DOHH2 (cell line): ENCODE measurements at regions not wholly inside any gene's neighbourhood (a gene's known extent, or its start where the extent isn't known, plus 50 kb on each side); places are given as distances from the start of the nearest gene placed in this dataset.

Experiments
- H3F3A ChIP-seq: fragments of 200-600 bp; sonication (generic), shearing (Covaris generic); 2 replicates; pipeline ENCODE4 v1.6.0; 2016; ENCODE audit warnings: antibody characterized with exemption, mild to moderate bottlenecking; ENCODE audit not compliant: control insufficient read depth, insufficient read depth
- H3K27ac ChIP-seq: fragments of 200-600 bp; sonication (generic); 2 replicates; pipeline ENCODE4 v1.5.1; 2014; ENCODE audit warnings: low read depth, mild to moderate bottlenecking, low read length, moderate library complexity
- H3K27me3 ChIP-seq: fragments of 200-600 bp; sonication (generic); 2 replicates; pipeline ENCODE4 v1.6.1; 2014; ENCODE audit warnings: mild to moderate bottlenecking, low read length, mixed read lengths; ENCODE audit not compliant: control insufficient read depth
- H3K36me3 ChIP-seq: fragments of 200-600 bp; sonication (generic); 2 replicates; pipeline ENCODE4 v1.6.1; 2014; ENCODE audit warnings: mild to moderate bottlenecking, low read length, moderate library complexity, mixed read lengths; ENCODE audit not compliant: control insufficient read depth
- H3K4me1 ChIP-seq: fragments of 200-600 bp; sonication (generic); 2 replicates; pipeline ENCODE4 v1.6.1; 2014; ENCODE audit warnings: mild to moderate bottlenecking, low read length, mixed read lengths; ENCODE audit not compliant: control insufficient read depth
- H3K4me2 ChIP-seq: fragments of 200-600 bp; sonication (generic); 2 replicates; pipeline ENCODE4 v1.6.0; 2014; ENCODE audit warnings: mild to moderate bottlenecking, low read length, moderate library complexity
- H3K4me3 ChIP-seq: fragments of 200-600 bp; sonication (generic); 2 replicates; pipeline ENCODE4 v1.5.1; 2014; ENCODE audit warnings: mild to moderate bottlenecking, low read length, mixed read lengths
- H3K79me2 ChIP-seq: fragments of 200-600 bp; sonication (generic); 2 replicates; pipeline ENCODE4 v1.6.1; 2014; ENCODE audit warnings: mild to moderate bottlenecking, low read length, mixed read lengths; ENCODE audit not compliant: control insufficient read depth
- H3K9me2 ChIP-seq: fragments of 200-600 bp; sonication (generic); replicated peaks from 2 replicates; pipeline ENCODE4 v1.6.1; 2014; ENCODE audit warnings: mild to moderate bottlenecking, low read length, mixed read lengths; ENCODE audit not compliant: control insufficient read depth
- H3K9me3 ChIP-seq: fragments of 200-600 bp; sonication (generic); 2 replicates; pipeline ENCODE4 v1.6.1; 2014; ENCODE audit warnings: antibody characterized with exemption, low read length, mixed read lengths; ENCODE audit not compliant: control insufficient read depth, insufficient read depth
- H4K20me1 ChIP-seq: fragments of 200-600 bp; sonication (generic); 2 replicates; pipeline ENCODE4 v1.6.0; 2014; ENCODE audit warnings: low read depth, mild to moderate bottlenecking, antibody characterized with exemption, low read length, moderate library complexity; ENCODE audit not compliant: control insufficient read depth, insufficient read depth
- CTCF ChIP-seq: fragments of 200-600 bp; sonication (generic); IDR thresholded peaks from one replicate; pipeline ENCODE4 v1.5.1; 2014; ENCODE audit warnings: antibody characterized with exemption, mild to moderate bottlenecking, low read depth, low read length; ENCODE audit not compliant: poor library complexity, severe bottlenecking
- EZH2phosphoT487 ChIP-seq: fragments of 200-600 bp; sonication (generic); IDR thresholded peaks from 2 replicates; pipeline ENCODE4 v1.6.1; 2017; ENCODE audit warnings: borderline replicate concordance, mild to moderate bottlenecking, antibody characterized with exemption, low read length, moderate library complexity, mixed read lengths

GRCh38 chr14:98548071-98548686 is 723.8 kb downstream of the BCL11B start:
- no peak overlapping the region for H3K4me2 ChIP-seq
- no peaks in the 10 kb centered on the region for H3K4me1 ChIP-seq
- TF ChIP-seq EZH2phosphoT487 = no peak
- no peak for TF ChIP-seq CTCF
- no peaks in the 10 kb centered on the region for H3F3A ChIP-seq
- no peaks in the 10 kb centered on the region for H3K9me3 ChIP-seq
- no peaks in the 10 kb centered on the region for H3K79me2 ChIP-seq
- no peaks in the 10 kb centered on the region; the same call in 1 of the 2 replicates for H3K9me2 ChIP-seq
- no peaks in the 10 kb centered on the region for H3K36me3 ChIP-seq
- H3K27ac ChIP-seq = no peak overlapping the region
- H3K27me3 ChIP-seq = no peaks in the 10 kb centered on the region
- H3K4me3 ChIP-seq = no peak overlapping the region
- H4K20me1 ChIP-seq = no peaks in the 10 kb centered on the region

- H3K27me3 ChIP-seq = no peaks in the 10 kb centered on the region
- no peak overlapping the region for H3K4me2 ChIP-seq
- no peaks in the 10 kb centered on the region for H3K79me2 ChIP-seq
- H3F3A ChIP-seq = no peaks in the 10 kb centered on the region
- no peaks in the 10 kb centered on the region for H4K20me1 ChIP-seq
- no peak overlapping the region for H3K4me3 ChIP-seq
- H3K36me3 ChIP-seq = no peaks in the 10 kb centered on the region
- no peak overlapping the region for H3K27ac ChIP-seq
- H3K9me3 ChIP-seq = no peaks in the 10 kb centered on the region
- TF ChIP-seq EZH2phosphoT487 = no peak
- TF ChIP-seq CTCF = no peak
- no peaks in the 10 kb centered on the region for H3K4me1 ChIP-seq
- H3K9me2 ChIP-seq = no peaks in the 10 kb centered on the region; the same call in 1 of the 2 replicates
These were observed 721.0 kb downstream of the BCL11B start for GRCh38 chr14:98551028-98551427.

GRCh38 chr14:98555440-98555839 is 716.6 kb downstream of the BCL11B start:
- TF ChIP-seq CTCF (no peak), EZH2phosphoT487 (no peak)
- no peaks in the 10 kb centered on the region for H4K20me1 ChIP-seq
- no peaks in the 10 kb centered on the region for H3K4me1 ChIP-seq
- no peaks in the 10 kb centered on the region for H3K9me3 ChIP-seq
- no peak overlapping the region for H3K4me3 ChIP-seq
- H3K4me2 ChIP-seq = no peak overlapping the region
- no peaks in the 10 kb centered on the region for H3K36me3 ChIP-seq
- H3K27ac ChIP-seq = no peak overlapping the region
- no peaks in the 10 kb centered on the region for H3F3A ChIP-seq
- H3K27me3 ChIP-seq = no peaks in the 10 kb centered on the region
- H3K79me2 ChIP-seq = no peaks in the 10 kb centered on the region
- H3K9me2 ChIP-seq = no peaks in the 10 kb centered on the region
